ENCODE measurements at regions not wholly inside any gene's neighbourhood (a gene's known extent, or its start where the extent isn't known, plus 50 kb on each side); places are given as distances from the start of the nearest gene placed in this dataset.

DNA sequence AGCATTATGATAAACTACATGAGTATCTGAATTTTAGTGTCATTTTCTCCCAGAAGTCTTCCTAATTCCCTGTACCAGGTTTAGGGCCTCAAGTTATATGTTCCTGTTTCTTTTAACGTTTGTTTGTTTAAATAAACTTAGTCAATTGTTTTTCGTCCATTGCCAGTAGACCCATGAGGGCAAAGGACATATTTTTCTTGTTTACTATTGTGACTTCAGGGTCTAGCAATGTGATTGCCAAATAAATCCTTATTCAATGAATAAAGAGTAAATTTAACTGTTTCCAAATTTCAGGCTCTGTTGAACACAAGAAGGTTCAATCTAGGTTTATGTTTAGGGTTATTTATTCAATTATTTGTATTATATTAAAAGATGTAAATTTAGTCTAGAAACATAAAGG is 391.6 kb upstream of the MGAT4C start:
- no TSS peak for BruUV-seq (replicated peaks)
- intact Hi-C loops (cut with micrococcal nuclease): no loop called here
- ChIA-PET CTCF (no interaction called here), POLR2A (no interaction called here)
- Mint-ChIP-seq H3K27me3 (ENCODE audit: insufficient read depth, unreplicated experiment) (no peaks in the 10 kb centered on the region), H3K4me1 (ENCODE audit: insufficient read depth, unreplicated experiment) (no peaks in the 10 kb centered on the region), H3K27ac (ENCODE audit: low read depth, unreplicated experiment) (no peak overlapping the region), H3K4me3 (ENCODE audit: unreplicated experiment) (no peak overlapping the region), H3K36me3 (ENCODE audit: insufficient read depth, unreplicated experiment) (no peaks in the 10 kb centered on the region), H3K9me3 (ENCODE audit: unreplicated experiment) (no peaks in the 10 kb centered on the region)
- TF ChIP-seq, protein P1, sequence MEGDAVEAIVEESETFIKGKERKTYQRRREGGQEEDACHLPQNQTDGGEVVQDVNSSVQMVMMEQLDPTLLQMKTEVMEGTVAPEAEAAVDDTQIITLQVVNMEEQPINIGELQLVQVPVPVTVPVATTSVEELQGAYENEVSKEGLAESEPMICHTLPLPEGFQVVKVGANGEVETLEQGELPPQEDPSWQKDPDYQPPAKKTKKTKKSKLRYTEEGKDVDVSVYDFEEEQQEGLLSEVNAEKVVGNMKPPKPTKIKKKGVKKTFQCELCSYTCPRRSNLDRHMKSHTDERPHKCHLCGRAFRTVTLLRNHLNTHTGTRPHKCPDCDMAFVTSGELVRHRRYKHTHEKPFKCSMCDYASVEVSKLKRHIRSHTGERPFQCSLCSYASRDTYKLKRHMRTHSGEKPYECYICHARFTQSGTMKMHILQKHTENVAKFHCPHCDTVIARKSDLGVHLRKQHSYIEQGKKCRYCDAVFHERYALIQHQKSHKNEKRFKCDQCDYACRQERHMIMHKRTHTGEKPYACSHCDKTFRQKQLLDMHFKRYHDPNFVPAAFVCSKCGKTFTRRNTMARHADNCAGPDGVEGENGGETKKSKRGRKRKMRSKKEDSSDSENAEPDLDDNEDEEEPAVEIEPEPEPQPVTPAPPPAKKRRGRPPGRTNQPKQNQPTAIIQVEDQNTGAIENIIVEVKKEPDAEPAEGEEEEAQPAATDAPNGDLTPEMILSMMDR (IDR thresholded peaks at IDR 0.05; ENCODE audit: unreplicated experiment): no peak
- DNase-seq (ENCODE audit: unreplicated experiment): no peak

DNA sequence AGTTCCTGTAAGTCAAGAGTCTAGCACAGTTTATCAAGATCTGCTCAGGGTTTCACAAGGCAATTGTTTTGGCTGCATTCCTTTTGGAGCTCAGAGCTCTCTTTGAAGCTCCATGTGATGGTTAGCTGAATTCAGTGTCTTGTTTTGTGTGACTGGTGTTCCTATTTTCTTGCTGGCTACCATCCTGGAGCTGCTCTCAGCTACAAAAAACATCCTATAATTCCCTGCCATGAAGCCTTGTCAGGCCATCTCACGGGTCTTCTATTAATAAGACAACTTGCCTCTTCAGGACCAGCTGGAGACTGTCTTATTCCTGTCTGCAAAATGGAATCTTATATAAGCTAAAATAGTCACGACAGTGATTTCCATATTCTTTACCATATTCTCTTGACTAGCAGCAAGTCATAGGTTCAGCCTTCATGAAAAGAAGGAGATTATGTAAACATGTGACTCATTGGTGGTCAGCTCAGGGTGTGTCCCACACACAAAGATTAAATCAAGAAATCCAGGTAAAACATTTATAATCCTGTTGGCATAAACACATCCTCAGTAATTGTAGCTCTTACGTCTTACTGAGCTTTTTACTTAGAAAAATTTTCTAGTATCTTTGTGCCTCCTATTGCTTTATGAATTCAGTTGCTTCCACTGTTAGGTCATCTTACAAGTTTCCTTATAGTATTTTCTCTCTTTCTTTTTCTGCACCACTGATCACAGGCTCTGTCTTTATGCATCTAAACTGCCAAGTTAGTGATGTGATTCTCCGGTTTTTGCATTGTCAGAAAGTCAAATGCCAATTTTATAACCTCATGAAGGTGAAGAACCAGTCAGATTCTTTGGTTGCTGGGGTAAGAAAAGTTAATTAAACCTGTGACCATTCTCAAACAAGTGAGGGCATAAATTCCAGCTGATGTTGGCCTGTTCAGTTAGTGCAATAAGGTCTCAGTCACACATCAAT is 378.5 kb upstream of the MGAT4C start:
- Mint-ChIP-seq H3K4me3 (ENCODE audit: unreplicated experiment) (no peak overlapping the region), H3K9me3 (ENCODE audit: unreplicated experiment) (peaks cover 9% of the 10 kb centered on the region), H3K27me3 (ENCODE audit: insufficient read depth, unreplicated experiment) (no peaks in the 10 kb centered on the region), H3K36me3 (ENCODE audit: insufficient read depth, unreplicated experiment) (peaks cover 2% of the 10 kb centered on the region), H3K4me1 (ENCODE audit: insufficient read depth, unreplicated experiment) (no peaks in the 10 kb centered on the region), H3K27ac (ENCODE audit: low read depth, unreplicated experiment) (peak overlapping the region; percentile 49)
- no TSS peak for BruUV-seq (replicated peaks)
- CTCF ChIA-PET: no interaction called here
- DNase-seq (ENCODE audit: unreplicated experiment): peak; percentile 52
- TF ChIP-seq, protein P1 (IDR thresholded peaks at IDR 0.05; ENCODE audit: unreplicated experiment): no peak
- POLR2A ChIA-PET: interaction anchor here (0.7 to 1.5 kb wide), 3 partner anchors 25 to 30 kb away, joined by 3 to 4 read pairs (median 3); no protein-coding TSS in a partner anchor
- intact Hi-C loops (cut with micrococcal nuclease): no loop called here

DNA sequence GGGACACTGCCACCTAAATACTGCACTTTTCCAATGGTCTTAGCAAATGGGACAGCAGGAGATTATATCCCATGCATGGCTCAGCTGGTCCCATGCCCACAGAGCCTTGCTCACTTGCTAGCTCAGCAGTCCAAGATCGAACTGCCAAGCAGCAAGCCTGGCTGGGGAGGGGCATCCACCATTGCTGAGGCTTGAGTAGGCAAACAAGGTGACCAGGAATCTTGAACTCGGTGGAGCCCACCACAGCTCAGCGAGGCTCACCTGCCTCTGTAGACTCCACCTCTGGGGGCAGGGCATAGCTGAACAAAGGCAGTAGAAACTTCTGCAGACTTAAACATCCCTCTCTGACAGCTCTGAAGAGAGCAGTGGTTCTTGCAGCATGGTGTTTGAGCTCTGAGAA is 370.8 kb upstream of the MGAT4C start:
- POLR2A ChIA-PET: no interaction called here
- CTCF ChIA-PET: interaction anchor here (1.3 kb wide), 1 partner anchor 10 kb away, joined by 3 read pairs; no protein-coding TSS in a partner anchor
- no peaks in the 10 kb centered on the region for H3K27me3 Mint-ChIP-seq (ENCODE audit: insufficient read depth, unreplicated experiment)
- peaks cover 30% of the 10 kb centered on the region for H3K9me3 Mint-ChIP-seq (ENCODE audit: unreplicated experiment)
- intact Hi-C loops (cut with micrococcal nuclease): no loop called here
- TF ChIP-seq, protein P1 (IDR thresholded peaks at IDR 0.05; ENCODE audit: unreplicated experiment): no peak
- no peak for DNase-seq (ENCODE audit: unreplicated experiment)
- H3K27ac Mint-ChIP-seq (ENCODE audit: low read depth, unreplicated experiment): no peak overlapping the region
- H3K36me3 Mint-ChIP-seq (ENCODE audit: insufficient read depth, unreplicated experiment): peaks cover 7% of the 10 kb centered on the region
- no peak overlapping the region for H3K4me3 Mint-ChIP-seq (ENCODE audit: unreplicated experiment)
- BruUV-seq (replicated peaks): no TSS peak
- H3K4me1 Mint-ChIP-seq (ENCODE audit: insufficient read depth, unreplicated experiment): no peaks in the 10 kb centered on the region

DNA sequence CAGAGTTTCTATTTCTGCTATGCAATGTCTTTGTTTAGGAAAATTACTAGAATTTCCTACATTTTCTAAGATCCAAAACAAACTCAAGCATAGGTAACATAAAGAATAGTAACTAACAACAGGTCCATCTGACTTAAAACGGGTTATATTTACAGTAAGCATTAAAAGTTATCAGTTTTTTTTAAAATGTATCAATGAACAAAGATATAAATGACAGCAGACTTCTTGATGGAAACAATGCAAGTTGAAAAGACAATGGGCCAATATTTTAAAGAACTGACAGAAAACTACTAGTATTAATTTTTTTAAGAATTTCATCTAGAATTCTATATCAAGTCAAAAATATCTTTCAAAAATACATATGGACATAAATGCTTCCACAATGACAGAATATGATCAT is 367.1 kb upstream of the MGAT4C start:
- Mint-ChIP-seq H3K4me1 (ENCODE audit: insufficient read depth, unreplicated experiment) (no peaks in the 10 kb centered on the region), H3K9me3 (ENCODE audit: unreplicated experiment) (peaks cover 15% of the 10 kb centered on the region), H3K27me3 (ENCODE audit: insufficient read depth, unreplicated experiment) (no peaks in the 10 kb centered on the region), H3K36me3 (ENCODE audit: insufficient read depth, unreplicated experiment) (no peaks in the 10 kb centered on the region), H3K4me3 (ENCODE audit: unreplicated experiment) (no peak overlapping the region), H3K27ac (ENCODE audit: low read depth, unreplicated experiment) (no peak overlapping the region)
- DNase-seq (ENCODE audit: unreplicated experiment): no peak
- BruUV-seq (replicated peaks): no TSS peak
- POLR2A ChIA-PET: no interaction called here
- TF ChIP-seq, protein P1 (IDR thresholded peaks at IDR 0.05; ENCODE audit: unreplicated experiment): no peak
- intact Hi-C loops (cut with micrococcal nuclease): no loop called here
- CTCF ChIA-PET: no interaction called here
